Endothelial cell of umbilical vein (primary cell): ENCODE measurements at regions not wholly inside any gene's neighbourhood (a gene's known extent, or its start where the extent isn't known, plus 50 kb on each side); places are given as distances from the start of the nearest gene placed in this dataset.

Experiments used
- BruUV-seq: library from RNA; stranded (reverse); fragments of 400-500 nt; replicated peaks from 2 replicates; lab custom pipeline; 2021; lab: Mats Ljungman, UMichigan
- CTCF ChIA-PET: fragments of 300-600, 350-600 bp; sonication (Branson Sonifier 250); formaldehyde crosslinking; loops from one replicate; lab custom pipeline; 2021; ENCODE audit warnings: antibody characterized with exemption, inconsistent platforms; lab: Charles Lee
- POLR2A ChIA-PET: fragments of 300-600, 350-600 bp; sonication (Branson Sonifier 250); formaldehyde crosslinking; loops from one replicate; lab custom pipeline; 2021; ENCODE audit warnings: antibody characterized with exemption, inconsistent platforms; lab: Charles Lee
- DNase-seq: peaks from one replicate; pipeline ENCODE4 v3.0.0-alpha.2; 2011; ENCODE audit warnings: low read depth, low spot score
- FAIRE-seq: peaks from 2 replicates; lab custom pipeline; 2011; peaks lifted over from hg19 to GRCh38; lab: Jason Lieb, UNC
- H2AFZ ChIP-seq: 2 replicates; pipeline ENCODE4 v1.6.0; 2012; ENCODE audit warnings: low read depth, low read length, control low read depth, inconsistent platforms
- H3K27ac ChIP-seq: 2 replicates; pipeline ENCODE4 v1.5.1; 2011; ENCODE audit warnings: low read depth, mild to moderate bottlenecking, control low read depth, low read length, moderate library complexity; ENCODE audit not compliant: insufficient read depth
- H3K27me3 ChIP-seq, 2 experiments: 2 replicates each; pipeline versions ENCODE4 v1.6.0 to v1.6.1; 2011; ENCODE audit warnings: low read length in 2 of 2, mixed read lengths in 1 of 2; ENCODE audit not compliant: control insufficient read depth in 2 of 2, insufficient read depth in 2 of 2
- H3K36me3 ChIP-seq, 2 experiments: 2 replicates in 1 of 2; 3 replicates in 1 of 2; pipeline ENCODE4 v1.5.1; 2011; ENCODE audit warnings: low read length in 2 of 2, mild to moderate bottlenecking in 1 of 2, moderate library complexity in 1 of 2; ENCODE audit not compliant: control insufficient read depth in 2 of 2, insufficient read depth in 2 of 2; ENCODE audit errors: extremely low read depth in 1 of 2
- H3K4me1 ChIP-seq: 3 replicates; pipeline ENCODE4 v1.5.1; 2011; ENCODE audit warnings: mild to moderate bottlenecking, low read length; ENCODE audit not compliant: control insufficient read depth, insufficient read depth; ENCODE audit errors: extremely low read depth
- H3K4me2 ChIP-seq: 2 replicates; pipeline ENCODE4 v1.6.1; 2011; ENCODE audit warnings: low read length, control low read depth, mixed read lengths; ENCODE audit not compliant: insufficient read depth
- H3K4me3 ChIP-seq, 3 experiments: fragments of 200-600 bp in 1 of 3; sonication (generic), shearing (Covaris generic) in 1 of 3; replicated peaks in 1 of 3; 2 replicates each; pipeline ENCODE4 v1.5.1; 2011 to 2016; ENCODE audit warnings: control low read depth in 3 of 3, low read length in 3 of 3, mild to moderate bottlenecking in 2 of 3, inconsistent platforms in 1 of 3, low read depth in 1 of 3, moderate library complexity in 1 of 3; ENCODE audit not compliant: insufficient read depth in 1 of 3
- H3K79me2 ChIP-seq: 2 replicates; pipeline ENCODE4 v1.6.0; 2012; ENCODE audit warnings: low read length, inconsistent platforms; ENCODE audit not compliant: control insufficient read depth, insufficient read depth
- H3K9ac ChIP-seq: replicated peaks from 2 replicates; pipeline ENCODE3; 2011; ENCODE audit warnings: low read length, control low read depth; ENCODE audit not compliant: insufficient read depth; ENCODE audit errors: extremely low read depth
- H3K9me1 ChIP-seq: replicated peaks from 3 replicates; pipeline ENCODE4 v1.6.0; 2011; ENCODE audit warnings: mild to moderate bottlenecking, low read length; ENCODE audit not compliant: control insufficient read depth, insufficient read depth; ENCODE audit errors: extremely low read depth
- H3K9me3 ChIP-seq: replicated peaks from 2 replicates; pipeline ENCODE4 v1.5.1; 2012; ENCODE audit warnings: low read length, inconsistent platforms; ENCODE audit not compliant: control insufficient read depth, insufficient read depth
- H4K20me1 ChIP-seq: replicated peaks from 2 replicates; pipeline ENCODE3; 2011; ENCODE audit warnings: mild to moderate bottlenecking, low read length; ENCODE audit not compliant: control insufficient read depth, insufficient read depth; ENCODE audit errors: extremely low read depth
- EZH2 ChIP-seq: IDR thresholded peaks from 2 replicates; pipeline ENCODE4 v1.6.1; 2012; ENCODE audit warnings: borderline replicate concordance, low read depth, mild to moderate bottlenecking, moderate library complexity, low read length, inconsistent platforms; ENCODE audit not compliant: severe bottlenecking
- FOS ChIP-seq: IDR thresholded peaks from 2 replicates; pipeline ENCODE4 v1.6.1; 2011; ENCODE audit warnings: mild to moderate bottlenecking, low read length, moderate library complexity, borderline replicate concordance; ENCODE audit not compliant: insufficient read depth
- GATA2 ChIP-seq: IDR thresholded peaks from 2 replicates; pipeline ENCODE4 v1.7.0; 2011; ENCODE audit warnings: low read depth, mild to moderate bottlenecking, moderate library complexity, mixed read lengths, low read length; ENCODE audit not compliant: insufficient read length, insufficient read depth
- JUN ChIP-seq: IDR thresholded peaks from 2 replicates; pipeline ENCODE4 v1.6.1; 2011; ENCODE audit warnings: borderline replicate concordance, low read depth; ENCODE audit not compliant: insufficient read length, insufficient read depth
- MYC ChIP-seq: IDR thresholded peaks from one replicate; pipeline ENCODE4 v1.6.1; 2011; ENCODE audit warnings: mild to moderate bottlenecking, low read depth, low read length
- POLR2A ChIP-seq: IDR thresholded peaks from 2 replicates; pipeline ENCODE4 v1.6.1; 2012; ENCODE audit warnings: low read depth, mild to moderate bottlenecking, control low read depth, low read length
- POLR2AphosphoS5 ChIP-seq: IDR thresholded peaks from 2 replicates; pipeline ENCODE4 v1.6.1; 2012; ENCODE audit warnings: low read depth, mild to moderate bottlenecking, control low read depth, low read length, moderate library complexity; ENCODE audit not compliant: insufficient read depth
- dilution Hi-C: fragments of 300-500 bp; cut with MboI; formaldehyde crosslinking; loops from one replicate; pipeline ENCODE4 v1.15.0; 2019; ENCODE audit warnings: low sequenced_read_pairs; ENCODE audit not compliant: extremely low pct_ligation_motif_present
- intact Hi-C: fragments of 100-400 bp; cut with micrococcal nuclease; formaldehyde crosslinking; loops from one replicate; pipeline ENCODE4 v1.10.0; 2022
- TF ChIP-seq, protein P1 (sequence below): IDR thresholded peaks from 2 replicates; pipeline ENCODE4 v1.6.1; 2011; ENCODE audit not compliant: insufficient read depth, insufficient read length
- TF ChIP-seq, protein P2 (sequence below), 2 donors: IDR thresholded peaks; 1 replicate in 1 of 2; 2 replicates in 1 of 2; pipeline ENCODE4 v1.5.1; 2011; ENCODE audit warnings: low read length in 2 of 2, mild to moderate bottlenecking in 2 of 2, moderate library complexity in 2 of 2, control low read depth in 1 of 2, inconsistent platforms in 1 of 2, low read depth in 1 of 2; ENCODE audit not compliant: insufficient read depth in 1 of 2; ENCODE audit errors: extremely low read depth in 1 of 2

DNA sequence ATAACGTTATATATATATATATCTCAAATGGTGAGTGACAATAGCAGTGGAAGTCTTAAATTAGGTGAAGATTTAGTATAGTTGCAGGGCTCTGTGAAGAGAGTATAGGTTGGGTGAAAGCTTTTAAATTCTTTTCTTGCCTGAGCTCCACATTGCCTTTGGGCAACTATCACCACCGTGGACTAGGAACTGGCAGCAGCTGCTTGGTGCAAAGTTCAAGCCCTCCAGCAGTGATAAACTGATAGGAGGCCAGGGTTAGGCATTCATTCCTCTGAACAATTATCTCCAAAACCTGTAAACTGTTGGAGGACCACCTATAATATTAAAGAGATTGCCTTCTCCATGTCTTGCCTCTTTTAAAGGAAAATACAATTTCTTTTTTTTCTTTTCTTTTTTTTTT is 91.2 kb upstream of the ATXN7L3B start:
- no TSS peak for BruUV-seq
- no peaks in the 10 kb centered on the region for H3K79me2 ChIP-seq
- no peak overlapping the region for H2AFZ ChIP-seq
- no peaks in the 10 kb centered on the region for H3K9me3 ChIP-seq
- no peak for FAIRE-seq
- CTCF ChIA-PET = no interaction called here
- H4K20me1 ChIP-seq = no peaks in the 10 kb centered on the region
- H3K27me3 ChIP-seq = no peaks in the 10 kb centered on the region
- no peak overlapping the region for H3K9ac ChIP-seq
- no peak overlapping the region for H3K4me3 ChIP-seq
- H3K36me3 ChIP-seq = no peaks in the 10 kb centered on the region
- TF ChIP-seq MYC (no peak), GATA2 (no peak), POLR2AphosphoS5 (no peak), JUN (no peak), POLR2A (no peak), EZH2 (no peak), FOS (no peak)
- TF ChIP-seq, protein P1, sequence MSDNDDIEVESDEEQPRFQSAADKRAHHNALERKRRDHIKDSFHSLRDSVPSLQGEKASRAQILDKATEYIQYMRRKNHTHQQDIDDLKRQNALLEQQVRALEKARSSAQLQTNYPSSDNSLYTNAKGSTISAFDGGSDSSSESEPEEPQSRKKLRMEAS = no peak
- TF ChIP-seq, protein P2, sequence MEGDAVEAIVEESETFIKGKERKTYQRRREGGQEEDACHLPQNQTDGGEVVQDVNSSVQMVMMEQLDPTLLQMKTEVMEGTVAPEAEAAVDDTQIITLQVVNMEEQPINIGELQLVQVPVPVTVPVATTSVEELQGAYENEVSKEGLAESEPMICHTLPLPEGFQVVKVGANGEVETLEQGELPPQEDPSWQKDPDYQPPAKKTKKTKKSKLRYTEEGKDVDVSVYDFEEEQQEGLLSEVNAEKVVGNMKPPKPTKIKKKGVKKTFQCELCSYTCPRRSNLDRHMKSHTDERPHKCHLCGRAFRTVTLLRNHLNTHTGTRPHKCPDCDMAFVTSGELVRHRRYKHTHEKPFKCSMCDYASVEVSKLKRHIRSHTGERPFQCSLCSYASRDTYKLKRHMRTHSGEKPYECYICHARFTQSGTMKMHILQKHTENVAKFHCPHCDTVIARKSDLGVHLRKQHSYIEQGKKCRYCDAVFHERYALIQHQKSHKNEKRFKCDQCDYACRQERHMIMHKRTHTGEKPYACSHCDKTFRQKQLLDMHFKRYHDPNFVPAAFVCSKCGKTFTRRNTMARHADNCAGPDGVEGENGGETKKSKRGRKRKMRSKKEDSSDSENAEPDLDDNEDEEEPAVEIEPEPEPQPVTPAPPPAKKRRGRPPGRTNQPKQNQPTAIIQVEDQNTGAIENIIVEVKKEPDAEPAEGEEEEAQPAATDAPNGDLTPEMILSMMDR (IDR thresholded peaks at IDR 0.05; ENCODE audit: extremely low read depth in 1 of 2, insufficient read depth in 1 of 2, low read depth in 1 of 2, low read length in 2 of 2) = no peak
- POLR2A ChIA-PET = no interaction called here
- H3K4me2 ChIP-seq = no peak overlapping the region
- dilution Hi-C loops (no loop called here), intact Hi-C loops (no loop called here)
- H3K4me1 ChIP-seq = no peaks in the 10 kb centered on the region
- no peak for DNase-seq
- no peak overlapping the region for H3K27ac ChIP-seq
- no peaks in the 10 kb centered on the region for H3K9me1 ChIP-seq
